ENCODE measurements at regions not wholly inside any gene's neighbourhood (a gene's known extent, or its start where the extent isn't known, plus 50 kb on each side); places are given as distances from the start of the nearest gene placed in this dataset.
A peak's percentile ranks its signal among the peaks of the same experiment; 100 is the strongest.

DNA sequence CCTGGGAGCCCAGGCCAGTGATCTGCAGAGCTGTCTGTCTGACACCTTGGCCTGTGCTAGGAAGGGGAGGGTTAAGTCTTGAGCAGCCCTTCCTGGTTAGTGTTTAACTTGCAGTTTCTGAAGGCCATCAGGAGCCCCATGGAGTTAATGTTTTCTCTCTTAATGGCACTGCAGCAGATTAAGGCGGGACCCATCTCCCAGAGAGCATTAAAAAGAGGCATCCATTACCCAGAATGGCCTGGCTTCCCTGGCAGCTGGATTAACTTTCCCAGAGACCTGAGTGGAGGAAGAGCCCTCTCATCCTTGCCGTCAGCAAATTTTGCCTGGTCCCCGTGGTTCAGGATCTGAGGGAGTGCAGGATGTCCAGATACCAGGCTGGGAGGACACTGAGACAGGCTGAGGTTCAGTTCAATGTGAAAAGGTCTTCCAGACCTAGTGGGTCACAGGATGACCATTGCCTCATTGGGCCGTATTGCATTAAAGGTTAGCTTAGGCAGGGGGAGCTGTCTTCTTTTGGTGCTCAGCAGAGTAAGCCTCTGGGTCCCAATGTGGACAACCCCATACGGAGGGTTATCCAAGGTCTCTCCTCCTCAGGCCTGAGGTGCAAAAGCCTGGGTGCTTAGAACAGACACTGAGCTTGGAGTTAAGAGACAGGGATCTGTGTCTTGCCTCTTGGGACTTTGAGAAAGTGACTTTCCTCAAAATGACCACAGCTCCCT is 522.6 kb downstream of the PTPRU start:
- no peak overlapping the region for H3K4me3 ChIP-seq (ENCODE audit: low read depth in 1 of 3, low read length in 3 of 3)
- TF ChIP-seq, protein P1, sequence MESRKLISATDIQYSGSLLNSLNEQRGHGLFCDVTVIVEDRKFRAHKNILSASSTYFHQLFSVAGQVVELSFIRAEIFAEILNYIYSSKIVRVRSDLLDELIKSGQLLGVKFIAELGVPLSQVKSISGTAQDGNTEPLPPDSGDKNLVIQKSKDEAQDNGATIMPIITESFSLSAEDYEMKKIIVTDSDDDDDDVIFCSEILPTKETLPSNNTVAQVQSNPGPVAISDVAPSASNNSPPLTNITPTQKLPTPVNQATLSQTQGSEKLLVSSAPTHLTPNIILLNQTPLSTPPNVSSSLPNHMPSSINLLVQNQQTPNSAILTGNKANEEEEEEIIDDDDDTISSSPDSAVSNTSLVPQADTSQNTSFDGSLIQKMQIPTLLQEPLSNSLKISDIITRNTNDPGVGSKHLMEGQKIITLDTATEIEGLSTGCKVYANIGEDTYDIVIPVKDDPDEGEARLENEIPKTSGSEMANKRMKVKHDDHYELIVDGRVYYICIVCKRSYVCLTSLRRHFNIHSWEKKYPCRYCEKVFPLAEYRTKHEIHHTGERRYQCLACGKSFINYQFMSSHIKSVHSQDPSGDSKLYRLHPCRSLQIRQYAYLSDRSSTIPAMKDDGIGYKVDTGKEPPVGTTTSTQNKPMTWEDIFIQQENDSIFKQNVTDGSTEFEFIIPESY (IDR thresholded peaks at IDR 0.05), result no peak
- TF ChIP-seq, protein P2, sequence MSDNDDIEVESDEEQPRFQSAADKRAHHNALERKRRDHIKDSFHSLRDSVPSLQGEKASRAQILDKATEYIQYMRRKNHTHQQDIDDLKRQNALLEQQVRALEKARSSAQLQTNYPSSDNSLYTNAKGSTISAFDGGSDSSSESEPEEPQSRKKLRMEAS (IDR thresholded peaks at IDR 0.05), result no peak
- TF ChIP-seq, protein P3, sequence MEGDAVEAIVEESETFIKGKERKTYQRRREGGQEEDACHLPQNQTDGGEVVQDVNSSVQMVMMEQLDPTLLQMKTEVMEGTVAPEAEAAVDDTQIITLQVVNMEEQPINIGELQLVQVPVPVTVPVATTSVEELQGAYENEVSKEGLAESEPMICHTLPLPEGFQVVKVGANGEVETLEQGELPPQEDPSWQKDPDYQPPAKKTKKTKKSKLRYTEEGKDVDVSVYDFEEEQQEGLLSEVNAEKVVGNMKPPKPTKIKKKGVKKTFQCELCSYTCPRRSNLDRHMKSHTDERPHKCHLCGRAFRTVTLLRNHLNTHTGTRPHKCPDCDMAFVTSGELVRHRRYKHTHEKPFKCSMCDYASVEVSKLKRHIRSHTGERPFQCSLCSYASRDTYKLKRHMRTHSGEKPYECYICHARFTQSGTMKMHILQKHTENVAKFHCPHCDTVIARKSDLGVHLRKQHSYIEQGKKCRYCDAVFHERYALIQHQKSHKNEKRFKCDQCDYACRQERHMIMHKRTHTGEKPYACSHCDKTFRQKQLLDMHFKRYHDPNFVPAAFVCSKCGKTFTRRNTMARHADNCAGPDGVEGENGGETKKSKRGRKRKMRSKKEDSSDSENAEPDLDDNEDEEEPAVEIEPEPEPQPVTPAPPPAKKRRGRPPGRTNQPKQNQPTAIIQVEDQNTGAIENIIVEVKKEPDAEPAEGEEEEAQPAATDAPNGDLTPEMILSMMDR (IDR thresholded peaks at IDR 0.05; ENCODE audit: low read depth, low read length, missing input control), result no peak
- no peak for TF ChIP-seq SP1 (IDR thresholded peaks at IDR 0.05)
- no peak for TF ChIP-seq FOXA1 (IDR thresholded peaks at IDR 0.05)
- TF ChIP-seq FOXA2 (IDR thresholded peaks at IDR 0.05), result no peak
- TF ChIP-seq GABPA (IDR thresholded peaks at IDR 0.05 in 1 of 2, conservative IDR thresholded peaks at IDR 0.05 in 1 of 2), result no peak
- no peak for TF ChIP-seq HNF4A (conservative IDR thresholded peaks at IDR 0.05)
- TF ChIP-seq RAD21 (IDR thresholded peaks at IDR 0.05), result no peak
- no peak for TF ChIP-seq NR2F2 (IDR thresholded peaks at IDR 0.05)
- TF ChIP-seq TAF1 (conservative IDR thresholded peaks at IDR 0.05), result no peak
- TF ChIP-seq YY1 (IDR thresholded peaks at IDR 0.05), result no peak
- TF ChIP-seq JUND (IDR thresholded peaks at IDR 0.05), result no peak
- DNase-seq (ENCODE audit: low spot score), result peak; percentile 8
- WGBS, result 41% methylated on average over 5 of the region's 5 CpGs
- no peak overlapping the region for H3K9ac ChIP-seq (ENCODE audit: low read depth in 1 of 2, low read length in 2 of 2)
- no peaks in the 10 kb centered on the region for H3K9me3 ChIP-seq (ENCODE audit: control insufficient read depth in 4 of 4, low read length in 3 of 4)
- no peaks in the 10 kb centered on the region for H3K4me1 ChIP-seq (ENCODE audit: control insufficient read depth in 4 of 4, insufficient read depth in 4 of 4, low read length in 3 of 4)
- H3K36me3 ChIP-seq (ENCODE audit: control insufficient read depth in 4 of 4, insufficient read depth in 3 of 4, low read depth in 1 of 4, low read length in 3 of 4), result no peaks in the 10 kb centered on the region
- no peak overlapping the region for H3K27ac ChIP-seq (ENCODE audit: low read depth in 1 of 2, low read length in 2 of 2)
- H3K27me3 ChIP-seq (ENCODE audit: control insufficient read depth in 4 of 4, insufficient read depth in 4 of 4, low read length in 3 of 4), result no peaks in the 10 kb centered on the region

DNA sequence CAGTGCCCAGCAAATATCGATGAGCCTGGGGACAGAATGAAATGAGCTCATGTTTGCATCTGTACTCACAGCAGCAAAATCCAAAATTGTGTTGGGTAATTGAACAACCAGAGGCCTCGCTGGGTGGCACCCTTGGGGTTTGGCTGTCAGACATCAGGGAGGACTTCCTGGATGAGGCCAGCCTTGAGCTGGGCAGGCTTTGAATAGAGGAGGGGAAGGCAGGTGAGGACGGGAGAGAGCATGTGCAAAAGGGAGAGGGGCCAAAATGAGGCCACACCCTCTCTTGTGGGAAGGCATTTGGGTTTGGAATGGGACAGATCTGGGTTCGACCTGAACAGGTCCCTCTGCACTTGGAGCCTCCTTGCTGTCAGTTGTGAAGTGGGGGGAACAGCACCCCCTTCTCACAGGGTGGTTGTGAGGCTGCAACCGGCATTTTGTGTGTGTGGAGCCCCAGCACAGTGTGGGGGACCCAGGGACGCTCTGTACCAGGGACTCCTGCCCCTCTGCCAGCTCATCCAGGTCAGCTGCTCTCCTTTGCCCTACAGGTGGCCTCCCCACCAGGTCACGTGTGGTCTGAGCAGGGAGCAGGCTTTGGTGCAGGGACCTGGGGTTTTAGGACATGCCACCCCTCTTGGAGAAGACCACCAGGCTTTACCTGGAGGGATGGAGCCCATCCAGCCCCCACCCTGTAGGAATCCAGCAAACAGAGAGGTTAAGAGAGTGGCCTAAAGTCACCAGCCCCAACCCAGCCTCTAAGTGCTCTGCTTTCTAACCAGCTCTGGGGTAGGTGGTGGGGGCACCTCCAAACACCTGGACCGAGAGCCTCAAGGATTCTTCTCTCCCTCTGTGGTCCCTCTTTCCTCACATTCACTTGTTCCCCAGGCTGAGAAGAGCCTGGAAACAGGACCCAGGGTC is 521.8 kb downstream of the PTPRU start:
- no peaks in the 10 kb centered on the region for H3K36me3 ChIP-seq (ENCODE audit: control insufficient read depth in 4 of 4, insufficient read depth in 3 of 4, low read depth in 1 of 4, low read length in 3 of 4)
- H3K4me1 ChIP-seq (ENCODE audit: control insufficient read depth in 4 of 4, insufficient read depth in 4 of 4, low read length in 3 of 4), result no peaks in the 10 kb centered on the region
- no peak overlapping the region for H3K4me3 ChIP-seq (ENCODE audit: low read depth in 1 of 3, low read length in 3 of 3)
- peak; percentile 21 for DNase-seq (ENCODE audit: low spot score)
- no peaks in the 10 kb centered on the region for H3K27me3 ChIP-seq (ENCODE audit: control insufficient read depth in 4 of 4, insufficient read depth in 4 of 4, low read length in 3 of 4)
- H3K9me3 ChIP-seq (ENCODE audit: control insufficient read depth in 4 of 4, low read length in 3 of 4), result no peaks in the 10 kb centered on the region
- no peak overlapping the region for H3K27ac ChIP-seq (ENCODE audit: low read depth in 1 of 2, low read length in 2 of 2)
- TF ChIP-seq HNF4G (IDR thresholded peaks at IDR 0.05) (no peak), FOXA2 (IDR thresholded peaks at IDR 0.05) (no peak), TAF1 (conservative IDR thresholded peaks at IDR 0.05) (no peak), YY1 (IDR thresholded peaks at IDR 0.05) (no peak)
- TF ChIP-seq, protein P2 (IDR thresholded peaks at IDR 0.05), result no peak
- WGBS, result 71% methylated on average over 8 of the region's 8 CpGs
- no peak overlapping the region for H3K9ac ChIP-seq (ENCODE audit: low read depth in 1 of 2, low read length in 2 of 2)
